ENCODE measurements at regions not wholly inside any gene's neighbourhood (a gene's known extent, or its start where the extent isn't known, plus 50 kb on each side); places are given as distances from the start of the nearest gene placed in this dataset.

DNA sequence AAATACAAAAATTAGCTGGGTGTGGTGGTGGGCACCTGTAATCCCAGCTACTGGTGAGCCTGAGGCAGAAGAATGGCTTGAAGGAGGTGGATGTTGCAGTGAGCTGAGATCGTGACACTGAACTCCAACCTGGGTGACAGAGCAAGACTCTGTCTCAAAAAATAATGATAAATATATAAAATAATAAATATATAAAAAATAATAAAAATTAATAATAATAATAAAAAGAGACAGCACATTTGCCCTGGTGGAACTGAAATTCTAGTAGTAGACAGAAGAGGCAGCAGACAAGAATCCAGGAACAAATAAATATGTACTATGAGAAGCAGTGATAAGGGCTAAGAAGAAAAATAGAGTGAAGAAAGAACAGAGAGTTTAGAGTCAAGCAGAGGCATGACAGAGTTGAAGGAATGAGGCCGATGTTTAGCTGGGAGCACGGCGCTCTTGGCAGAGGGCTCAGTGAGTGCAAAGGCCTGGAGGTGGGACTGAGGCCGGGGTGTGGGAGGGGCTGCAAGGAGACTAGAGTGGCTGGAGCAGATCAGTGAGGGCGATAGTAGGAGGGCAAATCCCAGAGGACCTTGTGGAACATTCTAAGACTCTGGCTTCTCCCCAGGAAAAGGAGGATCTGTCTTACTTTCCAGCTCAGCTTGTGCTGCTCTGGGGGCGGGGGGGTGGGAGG is 410.3 kb downstream of the MN1 start:
- TF ChIP-seq ZNF565 (CRISPR knock-in tag; conservative IDR thresholded peaks at IDR 0.05; ENCODE audit: low read depth) = no peak
- TF ChIP-seq ZFP3 (CRISPR knock-in tag; IDR thresholded peaks at IDR 0.05) = no peak
- no peak for TF ChIP-seq OSR1 (CRISPR knock-in tag; IDR thresholded peaks at IDR 0.05)
- no peak for TF ChIP-seq SNAI2 (CRISPR knock-in tag; IDR thresholded peaks at IDR 0.05)
- TF ChIP-seq CSDC2 (CRISPR knock-in tag; IDR thresholded peaks at IDR 0.05) = no peak
- TF ChIP-seq CSRNP3 (CRISPR knock-in tag; IDR thresholded peaks at IDR 0.05) = no peak
- TF ChIP-seq TCF4 (CRISPR knock-in tag; IDR thresholded peaks at IDR 0.05; ENCODE audit: borderline replicate concordance) = no peak
- TF ChIP-seq, protein P1, sequence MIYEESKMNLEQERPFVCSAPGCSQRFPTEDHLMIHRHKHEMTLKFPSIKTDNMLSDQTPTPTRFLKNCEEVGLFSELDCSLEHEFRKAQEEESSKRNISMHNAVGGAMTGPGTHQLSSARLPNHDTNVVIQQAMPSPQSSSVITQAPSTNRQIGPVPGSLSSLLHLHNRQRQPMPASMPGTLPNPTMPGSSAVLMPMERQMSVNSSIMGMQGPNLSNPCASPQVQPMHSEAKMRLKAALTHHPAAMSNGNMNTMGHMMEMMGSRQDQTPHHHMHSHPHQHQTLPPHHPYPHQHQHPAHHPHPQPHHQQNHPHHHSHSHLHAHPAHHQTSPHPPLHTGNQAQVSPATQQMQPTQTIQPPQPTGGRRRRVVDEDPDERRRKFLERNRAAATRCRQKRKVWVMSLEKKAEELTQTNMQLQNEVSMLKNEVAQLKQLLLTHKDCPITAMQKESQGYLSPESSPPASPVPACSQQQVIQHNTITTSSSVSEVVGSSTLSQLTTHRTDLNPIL (CRISPR knock-in tag; IDR thresholded peaks at IDR 0.05; ENCODE audit: low read depth) = no peak
- no peak for ATAC-seq

- ATAC-seq = no peak
Measured at GRCh38 chr22:27393371-27393770, 408.2 kb downstream of the MN1 start.

GRCh38 chr22:27394806-27395404 is 406.7 kb downstream of the MN1 start:
- ATAC-seq = no peak
- TF ChIP-seq CSRNP3 (CRISPR knock-in tag; IDR thresholded peaks at IDR 0.05) (no peak), TOX (CRISPR knock-in tag; IDR thresholded peaks at IDR 0.05; ENCODE audit: borderline replicate concordance) (no peak), BACH2 (CRISPR knock-in tag; IDR thresholded peaks at IDR 0.05; ENCODE audit: borderline replicate concordance) (no peak), SNAI2 (CRISPR knock-in tag; IDR thresholded peaks at IDR 0.05) (no peak), TCF4 (CRISPR knock-in tag; IDR thresholded peaks at IDR 0.05; ENCODE audit: borderline replicate concordance) (no peak), ZNF565 (CRISPR knock-in tag; conservative IDR thresholded peaks at IDR 0.05; ENCODE audit: low read depth) (no peak), POU6F1 (CRISPR knock-in tag; IDR thresholded peaks at IDR 0.05; ENCODE audit: borderline replicate concordance, low read depth) (no peak), ZNF8 (CRISPR knock-in tag; IDR thresholded peaks at IDR 0.05) (no peak), RARB (CRISPR knock-in tag; IDR thresholded peaks at IDR 0.05) (no peak), ZFP30 (CRISPR knock-in tag; IDR thresholded peaks at IDR 0.05) (no peak), GLIS3 (CRISPR knock-in tag; IDR thresholded peaks at IDR 0.05) (no peak), CSDC2 (CRISPR knock-in tag; IDR thresholded peaks at IDR 0.05) (no peak), PATZ1 (CRISPR knock-in tag; IDR thresholded peaks at IDR 0.05; ENCODE audit: borderline replicate concordance) (no peak), ZFP3 (CRISPR knock-in tag; IDR thresholded peaks at IDR 0.05) (no peak), ISL1 (CRISPR knock-in tag; IDR thresholded peaks at IDR 0.05) (no peak), PPARA (CRISPR knock-in tag; IDR thresholded peaks at IDR 0.05; ENCODE audit: borderline replicate concordance) (no peak)
- TF ChIP-seq, protein P1 (CRISPR knock-in tag; IDR thresholded peaks at IDR 0.05; ENCODE audit: low read depth) = no peak

More at GRCh38 chr22:27393371-27393770, 408.2 kb downstream of the MN1 start:
- TF ChIP-seq, protein P1 (CRISPR knock-in tag; IDR thresholded peaks at IDR 0.05; ENCODE audit: low read depth) = no peak
- TF ChIP-seq ZFP3 (CRISPR knock-in tag; IDR thresholded peaks at IDR 0.05) = no peak
- no peak for TF ChIP-seq RARB (CRISPR knock-in tag; IDR thresholded peaks at IDR 0.05)
- no peak for TF ChIP-seq OSR1 (CRISPR knock-in tag; IDR thresholded peaks at IDR 0.05)
- no peak for TF ChIP-seq PPARA (CRISPR knock-in tag; IDR thresholded peaks at IDR 0.05; ENCODE audit: borderline replicate concordance)
- TF ChIP-seq ISL1 (CRISPR knock-in tag; IDR thresholded peaks at IDR 0.05) = no peak
